Activated CD8-positive, alpha-beta memory T cell treated with anti-CD3 and anti-CD28 coated beads for 24 hours (primary cell): ENCODE measurements at regions not wholly inside any gene's neighbourhood (a gene's known extent, or its start where the extent isn't known, plus 50 kb on each side); places are given as distances from the start of the nearest gene placed in this dataset.

Experiments
- DNase-seq: peaks from one replicate; pipeline ENCODE4 v3.0.0-alpha.2; 2020

DNA sequence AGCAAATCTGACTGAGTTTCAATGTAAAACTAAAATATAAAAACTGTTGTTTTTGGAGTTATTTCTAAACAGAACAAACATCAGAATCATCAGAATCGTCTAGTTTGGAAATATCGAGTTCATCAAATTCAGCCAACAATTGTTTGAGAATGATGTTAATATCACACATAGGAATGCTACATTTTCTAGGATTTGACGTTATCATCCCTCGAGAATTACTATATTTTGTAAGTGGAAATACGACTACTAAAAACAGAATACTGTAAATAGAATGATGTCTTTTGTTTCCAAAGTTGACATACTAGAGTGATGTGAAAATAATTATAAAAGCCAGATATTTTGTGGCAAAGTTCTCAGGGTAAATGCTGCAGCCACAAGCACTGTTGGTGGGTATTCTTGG lies 805.9 kb downstream of the TLE1 start:
- DNase-seq: no peak

DNA sequence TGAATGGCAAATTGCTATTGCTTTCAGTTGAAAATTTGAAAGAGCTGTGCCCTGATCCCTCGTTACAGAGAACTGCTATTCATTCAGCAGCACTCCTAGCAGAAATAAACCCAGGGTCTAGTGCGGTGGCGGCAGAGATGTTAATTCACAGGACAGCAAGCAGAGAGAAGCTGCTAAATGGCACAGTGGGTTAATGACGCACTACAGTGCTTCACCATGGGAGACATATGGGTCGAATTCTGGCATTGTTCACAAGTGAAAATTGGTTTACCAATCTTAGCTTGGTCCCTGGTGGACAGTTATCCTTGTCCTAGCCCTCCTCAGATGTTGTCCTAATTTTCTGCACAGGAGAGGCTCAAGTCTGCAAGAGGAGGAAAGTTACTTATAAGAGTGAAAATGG lies 807.4 kb downstream of the TLE1 start:
- no peak for DNase-seq

DNA sequence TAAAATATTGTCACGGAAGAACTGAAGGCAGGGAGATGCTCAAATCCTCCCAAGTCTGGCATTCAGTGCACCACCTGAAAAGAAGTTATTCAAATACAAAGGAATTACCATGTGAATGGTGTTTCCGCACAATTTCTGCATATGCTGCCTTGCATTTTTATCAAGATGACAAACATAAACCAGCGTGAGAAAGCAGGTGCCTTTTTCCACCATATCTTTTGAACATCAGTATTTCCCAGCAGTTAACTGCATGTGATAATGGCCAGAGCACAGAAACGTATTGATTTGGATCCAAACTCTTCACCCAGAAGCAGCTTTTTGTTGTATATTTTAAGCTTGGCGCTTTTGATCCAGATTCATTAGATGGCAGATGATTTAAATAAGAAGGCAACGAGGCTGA lies 808.0 kb downstream of the TLE1 start:
- DNase-seq: no peak

DNA sequence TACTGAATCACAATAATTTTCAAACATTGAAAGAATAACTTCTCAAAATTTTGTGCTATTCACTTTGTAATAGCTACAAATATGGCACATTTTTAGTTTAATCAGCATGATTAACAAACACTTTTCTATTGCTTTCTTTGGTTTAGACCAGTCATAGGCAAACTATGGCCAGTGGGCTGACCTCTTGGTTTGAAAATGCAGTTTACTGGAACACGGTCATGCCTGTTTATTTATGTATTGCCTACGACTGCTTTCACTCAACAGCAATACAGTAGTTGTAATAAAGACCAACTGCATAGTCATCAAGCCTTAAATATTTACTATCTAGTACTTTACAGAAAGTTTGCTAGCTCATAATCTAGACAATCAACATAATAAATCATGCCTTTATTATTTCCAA lies 810.8 kb downstream of the TLE1 start:
- DNase-seq: no peak

DNA sequence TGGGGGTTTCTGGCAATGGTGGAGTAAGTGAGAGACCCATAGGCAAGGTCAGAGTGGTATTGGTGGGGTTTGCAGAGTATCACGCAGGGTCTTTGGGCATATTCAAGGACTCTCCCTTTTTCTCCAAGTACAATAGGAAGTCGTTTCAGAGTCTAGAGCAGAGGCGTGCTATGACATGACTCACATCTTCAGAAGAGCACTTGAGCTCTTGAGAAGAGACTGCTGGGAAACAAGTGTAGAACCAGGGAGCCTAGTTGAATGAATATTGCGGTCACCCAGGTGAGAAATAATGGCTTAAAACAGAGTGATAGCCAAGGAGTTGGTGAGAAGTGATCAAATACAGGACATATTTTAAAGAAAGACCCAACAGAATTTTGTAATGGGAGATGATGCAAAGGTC lies 813.4 kb downstream of the TLE1 start:
- no peak for DNase-seq

DNA sequence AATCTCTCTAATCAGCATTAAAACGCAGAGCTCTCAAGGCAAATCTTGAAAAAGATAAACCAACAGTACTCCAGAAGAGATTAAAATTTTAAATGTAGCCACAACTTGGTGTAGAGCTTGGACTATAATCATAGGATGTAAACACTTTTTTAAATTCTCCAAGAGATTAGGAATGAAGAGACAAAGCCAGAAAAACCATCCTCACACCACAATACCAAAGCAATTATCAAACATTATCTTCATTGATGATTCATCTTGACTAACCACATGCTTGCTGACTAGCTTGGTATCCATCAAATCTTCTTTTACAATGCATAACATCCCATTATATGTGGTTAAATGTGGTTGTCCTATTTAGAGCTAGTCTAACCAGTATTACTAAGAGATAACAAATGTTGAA lies 815.1 kb downstream of the TLE1 start:
- DNase-seq: no peak

DNA sequence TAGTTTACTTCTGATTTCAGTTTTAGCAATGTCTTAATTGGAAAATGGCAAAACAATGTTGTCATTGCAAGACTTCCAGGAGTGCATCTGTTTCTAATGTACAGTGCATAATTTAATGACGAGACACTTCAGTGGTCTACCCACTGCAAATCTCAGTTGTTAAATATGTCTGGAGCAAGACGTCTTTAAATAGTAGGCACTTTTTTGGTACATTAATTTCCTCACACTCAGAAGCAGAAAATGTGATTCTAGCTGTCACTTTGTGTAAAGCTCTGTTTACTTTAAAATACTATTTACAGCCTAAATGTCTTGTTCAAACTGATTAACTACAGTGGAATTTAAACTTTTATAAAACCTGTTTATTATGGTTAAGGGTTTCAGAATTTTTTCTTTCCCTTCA lies 815.5 kb downstream of the TLE1 start:
- no peak for DNase-seq

DNA sequence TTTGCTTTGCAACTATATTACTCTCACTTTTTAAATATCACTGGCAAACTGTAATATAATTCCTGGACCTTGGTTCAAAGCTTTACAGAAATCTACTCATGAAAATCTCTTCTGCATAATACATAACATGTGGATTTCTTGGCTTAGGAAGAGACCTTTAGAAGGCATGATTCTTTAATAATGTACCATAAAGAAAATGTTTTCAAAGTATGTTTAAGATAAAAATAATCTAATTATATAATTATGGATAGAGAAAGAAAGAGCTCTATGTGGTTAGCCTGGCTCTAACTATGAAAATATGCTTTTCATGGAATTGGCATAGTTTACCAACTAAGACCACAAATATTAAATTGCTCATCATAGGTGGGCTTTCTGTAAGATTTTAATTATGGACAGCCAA lies 817.8 kb downstream of the TLE1 start:
- no peak for DNase-seq

DNA sequence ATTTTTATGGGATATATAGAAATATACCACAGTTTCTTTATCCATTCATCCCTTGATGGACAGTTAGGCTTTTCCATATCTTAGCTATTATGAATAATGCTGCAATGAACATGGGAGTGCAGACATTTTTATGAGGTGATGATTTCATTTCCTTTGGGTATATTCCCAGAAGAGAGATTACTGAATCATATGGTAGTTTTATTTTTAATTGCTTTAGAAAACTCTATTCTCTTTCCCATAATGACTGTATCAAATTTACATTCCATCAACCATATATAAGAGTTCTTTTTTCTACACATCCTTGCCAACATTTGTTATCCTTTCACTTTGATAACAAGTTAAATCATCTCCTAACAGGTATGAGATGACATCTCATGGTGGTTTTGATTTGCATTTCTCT lies 821.6 kb downstream of the TLE1 start:
- DNase-seq: no peak

DNA sequence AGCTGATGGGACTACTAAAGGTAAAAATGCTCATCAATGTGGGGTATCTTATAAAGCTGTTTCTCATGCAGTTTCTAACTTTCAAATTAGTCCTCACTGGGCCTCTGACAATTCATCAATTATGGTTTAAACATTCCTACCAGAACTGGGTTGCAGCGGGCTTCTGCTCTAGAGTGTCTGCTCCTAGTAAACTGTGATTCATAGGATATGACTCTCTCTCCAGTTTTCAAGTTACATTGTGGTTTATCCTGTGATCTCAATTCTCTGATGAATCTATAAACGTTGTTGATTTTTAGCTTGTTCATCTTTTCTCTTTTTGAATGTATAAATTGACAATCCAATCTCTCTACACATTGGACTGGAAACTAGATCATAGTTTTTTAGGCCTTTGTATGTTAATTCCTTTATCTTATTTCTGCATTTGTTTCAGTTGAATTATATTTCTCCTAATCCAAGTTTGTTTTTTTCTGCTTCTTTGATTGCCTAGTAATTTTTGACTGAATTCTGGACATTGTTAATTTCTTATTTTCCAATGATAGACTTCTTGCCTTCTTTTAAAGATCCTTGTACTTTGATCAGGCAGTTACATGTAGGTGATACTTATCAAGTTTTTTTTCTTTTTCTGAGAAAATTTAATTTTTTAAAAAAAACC lies 822.6 kb downstream of the TLE1 start:
- no peak for DNase-seq

DNA sequence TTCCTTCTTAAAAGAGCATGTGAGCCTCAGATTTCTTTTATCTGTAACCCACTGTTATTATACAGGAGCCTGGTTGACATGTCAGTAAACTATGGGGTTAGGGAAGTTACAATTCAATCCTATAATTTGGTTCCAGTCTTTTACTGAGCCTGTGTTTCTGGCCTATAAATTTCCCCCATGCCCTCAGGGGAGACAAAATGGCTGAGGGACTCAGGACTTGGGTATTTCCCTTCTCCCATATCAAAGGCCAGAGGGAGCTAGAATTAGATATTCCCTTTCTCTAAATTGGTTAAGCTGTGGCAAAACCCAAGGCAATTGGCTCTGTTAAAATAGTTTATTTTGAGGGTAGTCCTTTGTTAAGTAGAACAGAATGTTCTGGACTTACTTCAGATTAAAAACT lies 823.2 kb downstream of the TLE1 start:
- DNase-seq: no peak

DNA sequence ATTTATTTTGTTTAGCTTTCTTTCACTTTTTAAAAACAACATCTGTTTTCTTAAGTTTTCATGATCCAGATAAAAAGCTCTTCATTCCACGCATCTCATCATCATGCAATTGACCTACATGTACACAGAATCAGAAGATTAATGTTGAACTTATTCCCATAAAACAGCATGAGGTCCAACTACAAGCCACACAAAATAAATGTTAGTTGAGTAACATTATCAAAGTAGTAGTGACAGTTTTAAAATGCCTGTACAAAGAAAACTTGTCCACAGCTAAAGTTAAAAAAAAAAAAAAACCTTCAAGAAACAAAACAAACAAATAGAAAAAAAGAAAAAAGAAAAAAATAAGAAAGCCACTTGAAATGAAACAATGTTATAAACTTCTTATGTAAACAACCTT lies 846.3 kb downstream of the TLE1 start:
- no peak for DNase-seq

DNA sequence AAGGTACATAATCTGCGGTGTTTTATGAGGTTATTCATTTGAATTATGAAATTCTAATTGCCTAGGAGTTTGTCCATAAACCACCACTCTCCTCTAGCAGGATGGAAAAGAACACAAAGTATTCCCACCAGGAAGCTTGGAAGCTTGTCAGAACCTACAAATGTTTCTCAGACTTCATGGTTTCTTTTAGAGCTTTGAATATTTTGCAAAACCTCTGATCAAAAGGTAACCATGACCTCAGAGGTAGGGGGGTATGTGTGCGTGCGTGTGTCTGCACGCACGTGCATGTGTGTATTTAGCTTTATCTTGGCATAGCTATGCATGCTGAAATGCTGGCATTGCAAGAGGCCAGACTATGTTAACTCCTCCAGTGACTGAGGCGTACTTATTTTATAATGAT lies 847.0 kb downstream of the TLE1 start:
- no peak for DNase-seq

DNA sequence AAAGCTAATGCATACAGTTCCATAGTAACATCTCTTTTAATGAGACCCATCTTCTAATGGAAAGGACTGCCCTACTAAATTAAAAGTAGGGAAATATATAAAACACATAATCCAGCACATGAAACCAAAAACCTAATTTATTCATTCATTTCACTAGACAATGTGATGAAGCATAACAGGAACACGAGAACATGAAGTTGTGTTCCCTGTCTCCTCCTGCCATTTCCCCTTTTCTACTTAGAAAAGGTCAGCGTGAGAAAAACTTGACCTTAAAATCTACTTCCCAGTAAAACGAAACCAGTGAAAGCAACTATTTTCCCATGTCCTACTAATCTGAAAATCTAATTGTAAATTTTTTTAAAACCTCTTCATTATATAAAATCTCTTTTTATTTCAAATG lies 847.5 kb downstream of the TLE1 start:
- DNase-seq: no peak

DNA sequence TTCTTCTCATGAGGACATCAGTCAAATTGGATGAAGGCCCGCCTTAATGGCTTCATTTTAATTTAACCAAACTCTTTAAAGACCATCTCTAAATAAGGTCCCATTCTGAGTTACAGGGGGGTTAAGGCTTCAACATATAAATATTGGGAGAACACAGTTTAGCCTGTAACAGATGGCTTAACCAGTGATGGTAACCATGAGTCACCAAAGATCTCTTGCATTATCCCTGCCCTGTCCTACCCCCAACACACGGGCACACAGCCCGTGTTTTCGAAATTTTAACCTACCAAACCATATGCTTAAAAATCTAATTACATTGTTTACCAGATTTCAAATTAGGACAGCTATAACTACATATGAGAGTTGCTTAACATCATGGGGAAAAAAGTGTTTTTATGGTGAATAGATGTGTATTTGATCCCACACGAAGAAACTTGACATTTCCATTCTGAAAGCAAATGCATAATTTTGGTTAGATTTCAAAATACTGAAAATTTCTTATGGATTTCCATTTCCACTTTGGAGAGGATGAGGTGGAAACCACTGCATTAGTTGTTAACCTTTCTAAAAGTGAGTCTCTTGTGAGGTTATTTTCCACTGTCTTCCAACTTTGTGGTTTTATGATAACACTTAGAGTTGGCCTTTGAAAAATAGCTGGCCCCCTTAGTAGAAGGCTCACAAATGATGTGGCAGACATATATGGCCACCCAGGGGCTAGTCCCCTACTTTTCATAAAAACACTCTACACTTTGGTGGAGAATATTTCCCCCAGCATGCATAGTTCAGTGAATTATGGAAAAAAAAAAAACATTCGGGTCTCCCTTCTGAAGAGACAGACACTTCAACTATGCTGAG lies 849.3 kb downstream of the TLE1 start:
- DNase-seq: no peak

DNA sequence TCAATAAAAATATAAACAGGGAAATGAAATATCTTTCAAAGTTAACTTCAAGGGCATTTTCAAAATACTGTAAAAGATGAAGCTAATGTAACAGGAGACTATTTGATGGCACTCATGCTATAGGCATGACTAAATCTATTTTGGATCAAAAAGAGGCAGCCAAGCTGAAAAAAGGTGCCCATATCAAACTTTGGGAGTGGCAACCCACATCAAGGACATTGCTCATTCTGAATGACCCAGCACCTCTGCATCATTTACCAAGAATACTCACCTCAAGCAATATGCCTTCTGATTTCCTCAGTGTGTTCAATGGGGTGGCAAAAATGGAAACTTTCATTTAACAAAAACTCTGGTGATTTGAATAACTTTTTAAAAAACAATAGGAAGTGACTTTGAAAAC lies 853.3 kb downstream of the TLE1 start:
- no peak for DNase-seq

DNA sequence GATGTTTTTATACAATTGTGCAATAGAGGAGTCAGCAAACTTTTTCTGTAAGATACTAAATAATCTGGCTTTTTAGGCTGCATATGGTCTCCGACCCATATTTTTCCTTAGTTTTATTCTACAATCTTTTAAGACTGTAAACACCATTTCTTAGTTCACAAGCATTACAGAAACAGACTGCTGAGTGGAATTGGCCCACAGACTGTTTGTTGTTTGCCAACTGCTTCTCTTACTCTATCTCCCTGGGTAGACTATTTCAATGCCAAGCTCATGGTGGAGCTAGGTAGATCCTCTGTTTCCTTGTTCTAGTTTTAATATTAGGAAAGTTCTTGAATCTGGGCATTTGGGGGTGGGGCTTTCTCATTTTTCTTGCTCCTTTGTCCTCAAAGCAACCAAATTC lies 857.6 kb downstream of the TLE1 start:
- no peak for DNase-seq

DNA sequence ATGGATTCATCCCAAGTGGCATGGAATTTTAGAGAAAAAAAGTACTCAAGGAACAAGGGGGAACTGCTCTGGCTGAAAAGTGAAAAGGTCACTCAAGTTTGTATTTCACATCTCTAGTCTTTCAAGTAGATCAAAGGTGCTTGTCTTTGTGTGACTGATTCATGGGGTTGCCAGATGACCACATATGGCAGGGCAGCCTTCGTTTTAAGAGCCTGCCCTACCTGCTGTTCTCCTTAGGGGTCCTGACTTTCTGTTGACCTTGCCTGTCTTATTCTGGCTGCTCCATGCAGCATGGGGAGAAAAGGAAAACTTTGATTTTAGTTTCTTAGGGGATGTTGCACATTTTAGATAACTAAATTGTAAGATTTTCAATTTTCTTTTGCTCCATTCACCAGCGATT lies 877.7 kb downstream of the TLE1 start:
- DNase-seq: no peak

DNA sequence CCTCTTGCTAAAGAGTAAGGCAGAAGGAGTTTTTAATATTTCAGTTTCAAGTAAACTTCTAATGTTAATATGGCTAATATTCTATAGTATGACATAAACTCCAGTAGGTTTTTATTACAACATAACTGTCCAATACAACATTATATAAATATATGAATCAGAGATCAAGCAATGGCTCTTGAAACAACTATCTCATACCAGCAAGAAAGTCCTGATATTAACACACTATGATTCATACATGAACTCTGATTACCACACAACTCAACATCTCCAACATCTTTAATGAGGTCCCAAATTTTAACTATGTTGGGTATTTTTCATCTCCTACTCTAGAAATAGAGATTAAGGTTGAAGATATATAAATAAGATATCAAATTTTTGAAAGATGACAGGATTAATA lies 878.3 kb downstream of the TLE1 start:
- DNase-seq: no peak

DNA sequence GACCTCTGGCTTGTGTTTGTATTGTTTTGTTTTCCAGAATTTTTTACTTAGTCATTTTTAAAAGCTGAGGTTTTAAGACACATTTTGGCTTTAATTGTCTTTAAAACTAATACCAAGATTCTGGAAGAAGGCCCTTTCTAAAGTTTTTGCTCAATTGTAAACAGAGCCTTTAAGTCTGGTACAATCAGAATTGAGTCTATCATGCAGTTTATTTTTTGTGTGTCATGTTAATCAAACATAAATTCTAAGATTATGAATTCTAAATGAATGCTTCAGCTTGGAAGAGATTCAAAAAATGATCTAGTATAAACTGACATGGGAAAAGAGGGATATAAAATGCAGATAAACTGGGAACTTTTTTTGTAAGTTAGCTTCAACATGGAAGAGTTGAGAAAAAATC lies 882.7 kb downstream of the TLE1 start:
- DNase-seq: no peak

DNA sequence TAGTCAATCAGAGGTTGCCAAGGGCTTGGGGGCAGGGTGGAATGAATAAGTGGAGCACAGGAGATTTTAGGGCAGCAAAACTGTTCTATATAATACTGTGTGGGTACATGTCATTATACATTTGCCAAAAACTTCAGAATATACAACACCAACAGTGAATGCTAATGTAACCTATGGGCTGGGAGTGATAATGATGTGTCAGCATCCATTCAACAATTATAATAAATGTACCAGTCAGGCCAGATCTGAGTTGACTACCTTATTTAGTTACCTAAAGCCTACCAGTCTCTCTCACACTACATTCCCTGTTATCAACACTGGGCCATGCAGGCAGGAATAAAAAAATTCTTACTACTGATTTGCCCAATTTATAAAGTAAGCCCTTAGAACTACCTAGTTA lies 884.5 kb downstream of the TLE1 start:
- DNase-seq: no peak

DNA sequence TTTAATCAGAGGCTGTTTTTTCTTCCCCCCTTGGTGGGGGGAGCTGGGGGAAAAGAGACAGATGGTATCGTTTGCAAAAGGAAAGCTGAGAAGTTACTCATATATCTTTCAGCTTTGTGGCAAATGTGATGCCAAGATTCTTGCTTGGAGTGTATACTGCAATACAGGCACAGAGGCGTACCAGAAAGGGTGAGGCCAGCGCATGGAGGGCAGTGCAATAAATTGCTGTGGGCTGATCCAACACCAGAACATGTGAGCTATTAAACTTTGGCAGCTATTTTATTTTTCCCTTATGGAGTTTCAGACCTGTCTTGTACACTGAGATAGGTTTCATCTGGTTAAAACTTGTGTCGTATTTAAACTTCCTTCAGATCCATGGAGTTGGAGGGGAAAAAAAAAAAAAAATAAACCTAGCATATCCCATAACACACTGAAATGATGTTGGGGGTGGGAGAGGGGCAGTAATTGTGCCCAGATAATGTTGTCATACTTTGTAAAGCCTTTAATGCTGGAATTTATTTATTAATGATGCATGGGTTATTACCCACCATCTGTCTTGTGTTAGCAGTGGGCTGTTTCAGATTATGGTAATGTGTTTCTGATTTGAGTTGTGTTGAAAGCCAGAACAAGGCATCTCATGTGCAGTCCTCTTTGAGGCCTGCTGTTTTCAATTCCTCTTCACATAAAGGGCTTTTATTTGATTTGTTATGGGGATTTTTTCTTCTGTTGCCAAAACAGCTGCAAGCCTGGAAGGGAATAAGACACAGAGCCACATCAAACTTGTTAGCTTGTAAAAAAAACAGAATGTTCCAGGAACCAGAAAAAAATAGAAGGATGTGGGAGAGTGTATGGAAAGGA lies 891.3 kb downstream of the TLE1 start:
- no peak for DNase-seq

DNA sequence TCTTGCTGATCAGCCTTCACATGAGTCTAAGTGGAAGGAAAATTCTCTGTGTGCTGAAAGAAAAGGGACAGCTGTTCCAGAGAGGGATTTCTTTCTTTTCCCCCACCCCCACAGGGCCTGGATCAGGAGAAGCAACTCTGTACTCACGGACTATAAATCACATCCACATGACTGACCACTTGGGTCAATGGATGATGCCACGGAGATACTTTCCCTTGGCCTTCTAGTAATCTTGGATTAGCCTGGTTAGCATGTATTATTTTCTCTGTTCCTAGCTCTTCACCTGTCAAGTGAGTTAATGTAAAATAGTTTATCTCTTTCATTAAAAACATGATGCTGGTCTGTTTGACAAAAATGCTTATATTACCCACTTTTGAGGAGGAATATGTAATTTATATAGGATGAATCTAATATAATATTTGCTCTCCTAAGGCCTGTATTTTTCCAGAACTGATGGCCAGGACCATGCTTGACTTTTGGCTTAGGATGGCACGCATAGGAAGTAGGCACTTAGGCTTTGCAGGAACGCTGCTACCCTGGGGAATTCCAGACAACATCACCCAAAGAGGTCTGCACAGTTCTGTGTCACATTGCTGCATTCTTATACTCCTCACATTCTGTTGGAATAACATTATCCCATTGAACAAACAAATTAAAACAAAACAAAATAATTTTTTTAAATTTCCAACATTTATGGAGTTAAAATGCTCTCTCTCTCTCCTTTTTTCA lies 892.1 kb downstream of the TLE1 start:
- DNase-seq: no peak
